Endothelial cell (in vitro differentiated cells): ENCODE measurements at regions not wholly inside any gene's neighbourhood (a gene's known extent, or its start where the extent isn't known, plus 50 kb on each side); places are given as distances from the start of the nearest gene placed in this dataset.

Source experiments
- DNase-seq: peaks from one replicate; pipeline ENCODE4 v3.0.0; 2021; ENCODE audit warnings: low spot score
- H3K27ac Mint-ChIP-seq: one replicate; pipeline ENCODE4 v1.8.0; 2021; ENCODE audit warnings: mixed read lengths, inconsistent platforms; ENCODE audit not compliant: unreplicated experiment
- H3K27me3 Mint-ChIP-seq: one replicate; pipeline ENCODE4 v1.8.0; 2021; ENCODE audit warnings: mild to moderate bottlenecking, moderate library complexity, mixed read lengths, inconsistent platforms; ENCODE audit not compliant: unreplicated experiment
- H3K36me3 Mint-ChIP-seq: one replicate; pipeline ENCODE4 v1.8.0; 2021; ENCODE audit warnings: mild to moderate bottlenecking, low read depth, mixed read lengths, inconsistent platforms; ENCODE audit not compliant: unreplicated experiment
- H3K4me1 Mint-ChIP-seq: one replicate; pipeline ENCODE4 v1.8.0; 2021; ENCODE audit warnings: mild to moderate bottlenecking, mixed read lengths, inconsistent platforms; ENCODE audit not compliant: unreplicated experiment
- H3K4me3 Mint-ChIP-seq: one replicate; pipeline ENCODE4 v1.8.0; 2021; ENCODE audit warnings: mild to moderate bottlenecking, mixed read lengths, inconsistent platforms; ENCODE audit not compliant: unreplicated experiment
- H3K9me3 Mint-ChIP-seq: one replicate; pipeline ENCODE4 v1.8.0; 2021; ENCODE audit warnings: mixed read lengths, inconsistent platforms; ENCODE audit not compliant: unreplicated experiment
- CTCF ChIP-seq: fragments of 200-600 bp; sonication (generic); IDR thresholded peaks from one replicate; pipeline ENCODE4 v1.5.0; 2021; ENCODE audit warnings: antibody characterized with exemption; ENCODE audit not compliant: unreplicated experiment

- H3K4me3 Mint-ChIP-seq: no peak overlapping the region
- H3K27ac Mint-ChIP-seq: no peak overlapping the region
- DNase-seq: no peak
- H3K9me3 Mint-ChIP-seq: no peaks in the 10 kb centered on the region
- no peaks in the 10 kb centered on the region for H3K27me3 Mint-ChIP-seq
- no peaks in the 10 kb centered on the region for H3K36me3 Mint-ChIP-seq
- no peaks in the 10 kb centered on the region for H3K4me1 Mint-ChIP-seq
- TF ChIP-seq CTCF: no peak
Measured at GRCh38 chr6:54655162-54655561, 191.4 kb upstream of the FAM83B start.

GRCh38 chr6:54665278-54665677 is 181.3 kb upstream of the FAM83B start:
- H3K36me3 Mint-ChIP-seq: no peaks in the 10 kb centered on the region
- no peaks in the 10 kb centered on the region for H3K9me3 Mint-ChIP-seq
- H3K4me3 Mint-ChIP-seq: no peak overlapping the region
- no peak for DNase-seq
- H3K27ac Mint-ChIP-seq: no peak overlapping the region
- H3K4me1 Mint-ChIP-seq: no peaks in the 10 kb centered on the region
- no peak for TF ChIP-seq CTCF
- H3K27me3 Mint-ChIP-seq: peaks cover 2% of the 10 kb centered on the region

GRCh38 chr6:54680531-54680930 is 166.0 kb upstream of the FAM83B start:
- no peak overlapping the region for H3K27ac Mint-ChIP-seq
- no peak for TF ChIP-seq CTCF

GRCh38 chr6:54681267-54681666 is 165.3 kb upstream of the FAM83B start:
- Mint-ChIP-seq H3K27ac (no peak overlapping the region), H3K4me1 (no peaks in the 10 kb centered on the region), H3K27me3 (no peaks in the 10 kb centered on the region), H3K36me3 (no peaks in the 10 kb centered on the region), H3K4me3 (no peak overlapping the region), H3K9me3 (no peaks in the 10 kb centered on the region)
- TF ChIP-seq CTCF: no peak
- DNase-seq: no peak

More at GRCh38 chr6:54680531-54680930, 166.0 kb upstream of the FAM83B start:
- Mint-ChIP-seq H3K4me1 (no peaks in the 10 kb centered on the region), H3K36me3 (no peaks in the 10 kb centered on the region), H3K4me3 (no peak overlapping the region), H3K9me3 (no peaks in the 10 kb centered on the region), H3K27me3 (no peaks in the 10 kb centered on the region)
- no peak for DNase-seq

GRCh38 chr6:54681987-54682386 is 164.6 kb upstream of the FAM83B start:
- H3K4me3 Mint-ChIP-seq: no peak overlapping the region
- no peaks in the 10 kb centered on the region for H3K4me1 Mint-ChIP-seq
- no peak for TF ChIP-seq CTCF
- peaks cover 1% of the 10 kb centered on the region for H3K27me3 Mint-ChIP-seq
- no peaks in the 10 kb centered on the region for H3K36me3 Mint-ChIP-seq
- no peak overlapping the region for H3K27ac Mint-ChIP-seq
- no peak for DNase-seq
- no peaks in the 10 kb centered on the region for H3K9me3 Mint-ChIP-seq
